HTR-8/SVneo (cell line): ENCODE measurements at regions not wholly inside any gene's neighbourhood (a gene's known extent, or its start where the extent isn't known, plus 50 kb on each side); places are given as distances from the start of the nearest gene placed in this dataset.

Experiments
- DNase-seq: peaks from one replicate; pipeline ENCODE4 v3.0.0; 2011; ENCODE audit warnings: low spot score, mixed read lengths; ENCODE audit not compliant: insufficient read length
- FAIRE-seq: peaks from 2 replicates; lab custom pipeline; 2011; peaks lifted over from hg19 to GRCh38; lab: Jason Lieb, UNC

DNA sequence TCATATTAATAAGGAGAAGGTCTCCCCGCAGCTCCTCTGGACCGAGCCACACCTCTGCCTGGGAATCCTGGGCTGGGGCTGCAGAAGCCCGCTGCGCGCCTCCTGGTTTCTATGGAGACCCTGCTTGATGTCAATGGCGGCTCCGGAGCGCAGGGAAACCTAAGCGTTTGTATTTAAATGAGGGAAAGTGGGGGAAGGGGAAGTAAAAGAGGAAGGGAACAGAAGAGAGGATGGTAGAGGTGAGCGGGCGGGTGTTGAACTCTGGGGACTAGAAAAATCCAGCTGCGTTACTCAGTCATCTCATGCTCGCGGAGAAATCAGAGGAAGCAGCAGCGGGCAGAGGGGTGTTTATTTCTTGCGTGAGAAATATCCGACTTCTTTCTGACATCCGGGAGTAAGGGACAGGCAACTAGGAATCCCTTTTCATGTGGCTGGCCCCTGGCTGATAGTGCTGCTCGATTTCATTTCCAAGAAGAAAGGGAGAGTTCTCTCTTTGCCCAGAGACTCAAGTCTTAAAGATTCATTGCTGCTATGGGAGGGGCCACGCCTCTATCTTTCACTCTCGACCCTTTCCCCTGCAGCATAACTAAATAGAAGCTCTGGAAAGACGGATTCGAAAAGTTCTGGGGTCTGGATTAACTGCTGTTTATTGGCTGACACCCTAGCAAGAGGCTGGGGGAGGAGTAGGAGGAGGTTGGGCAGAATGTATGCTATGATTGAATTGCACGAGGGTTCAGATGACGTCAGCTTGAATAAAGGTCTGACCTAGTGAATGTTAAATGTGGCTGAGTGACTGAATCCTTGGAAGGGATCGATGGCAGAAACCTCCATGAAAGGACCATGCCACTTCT, 110.5 kb upstream of the GAP43 start:
- FAIRE-seq, result no peak
- no peak for DNase-seq

GRCh38 chr3:115513416-115513800, 109.9 kb upstream of the GAP43 start:
- FAIRE-seq, result no peak
- no peak for DNase-seq

GRCh38 chr3:115517457-115518050, 105.8 kb upstream of the GAP43 start:
- DNase-seq (no peak), FAIRE-seq (no peak)

DNA sequence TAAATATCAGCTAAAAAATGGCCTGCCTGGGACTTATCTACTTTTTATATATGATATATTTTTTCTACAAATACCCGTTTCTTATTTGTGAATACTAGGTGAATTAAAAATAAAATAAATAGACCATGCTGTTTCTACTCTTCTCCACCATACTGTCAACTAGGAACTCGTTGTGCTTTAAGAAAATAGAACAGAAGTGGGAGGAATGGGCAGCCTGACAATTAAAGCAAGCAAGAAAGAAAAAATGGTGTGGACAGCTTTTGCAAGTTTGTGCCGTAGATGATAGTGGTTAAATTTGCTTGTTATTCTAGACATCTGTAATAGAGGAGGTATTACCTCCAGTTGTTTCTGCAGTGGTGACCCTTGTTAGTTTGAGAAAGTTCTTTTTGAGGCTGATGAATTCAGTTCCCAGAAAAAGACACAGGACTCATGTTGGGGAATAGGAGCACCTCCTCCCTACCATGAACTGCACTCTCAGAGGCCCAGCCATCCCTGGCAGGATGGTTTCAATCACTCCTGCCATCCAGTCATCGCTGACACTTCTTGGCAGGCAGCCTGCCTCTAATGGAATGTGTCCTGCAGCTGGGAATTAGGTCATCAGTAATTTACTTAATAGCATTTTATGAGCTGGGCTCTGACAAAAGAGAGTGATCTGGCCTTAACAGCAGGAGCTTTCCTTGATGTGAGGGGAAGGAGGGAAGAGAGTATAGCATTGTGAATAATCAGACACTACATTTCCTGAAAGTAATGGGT, 105.0 kb upstream of the GAP43 start:
- no peak for FAIRE-seq
- DNase-seq, result peak; percentile 10

GRCh38 chr3:115520241-115520640, 103.1 kb upstream of the GAP43 start:
- DNase-seq, result no peak
- no peak for FAIRE-seq

DNA sequence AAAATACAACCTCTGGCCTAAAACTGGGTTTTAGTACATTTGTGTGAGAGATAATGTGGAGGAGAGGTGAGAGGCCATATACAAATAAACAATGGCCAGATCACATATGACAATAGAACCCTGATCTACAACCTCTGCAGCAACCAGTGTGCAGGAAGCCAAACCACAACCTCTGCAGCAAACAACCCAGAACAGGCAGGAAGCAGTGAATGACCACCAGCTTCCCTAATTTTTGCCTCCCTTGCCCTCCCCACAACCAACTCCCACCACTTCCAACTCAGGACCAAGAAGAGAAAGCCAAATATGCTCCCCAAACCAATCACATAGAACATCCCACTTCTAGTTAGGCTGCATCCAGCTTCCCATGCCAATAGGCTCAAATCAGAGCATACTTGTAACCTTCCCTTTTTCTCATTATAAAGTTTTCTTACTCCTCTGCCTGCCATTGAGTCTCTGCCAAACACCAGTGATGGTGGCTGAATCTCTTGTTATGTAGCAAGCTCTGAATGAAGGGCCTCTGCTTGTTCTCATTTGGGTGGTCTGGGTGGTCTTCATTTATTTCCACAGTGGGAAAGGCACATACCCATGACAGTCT, 102.6 kb upstream of the GAP43 start:
- no peak for FAIRE-seq
- no peak for DNase-seq

GRCh38 chr3:115523458-115523857, 99.9 kb upstream of the GAP43 start:
- DNase-seq (no peak), FAIRE-seq (no peak)

DNA sequence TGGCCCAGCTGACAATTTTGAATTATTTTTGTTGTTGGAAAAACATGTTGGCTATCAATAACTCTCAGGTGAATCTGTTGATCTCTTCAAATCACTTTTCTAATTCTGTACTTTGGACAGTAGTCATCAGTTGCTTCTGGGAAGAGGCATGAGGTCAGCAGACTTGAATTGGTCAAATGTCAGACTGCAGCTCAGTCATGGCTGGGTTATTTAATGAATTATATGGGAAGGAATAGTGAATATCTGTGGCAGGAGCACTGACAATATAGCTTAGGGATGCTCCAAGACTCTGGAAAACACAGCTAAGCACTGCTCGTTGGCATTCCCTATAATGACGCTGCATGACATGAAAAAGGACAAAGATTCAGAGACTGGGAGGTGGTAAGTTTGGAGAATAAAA, 98.8 kb upstream of the GAP43 start:
- no peak for DNase-seq
- no peak for FAIRE-seq

GRCh38 chr3:115525731-115526130, 97.6 kb upstream of the GAP43 start:
- DNase-seq (no peak), FAIRE-seq (no peak)

- no peak for DNase-seq
- FAIRE-seq, result no peak
Observed at GRCh38 chr3:115533218-115533617, 90.1 kb upstream of the GAP43 start.

- DNase-seq (no peak), FAIRE-seq (no peak)
Observed at GRCh38 chr3:115536171-115536570, 87.1 kb upstream of the GAP43 start.

GRCh38 chr3:115537669-115538068, 85.6 kb upstream of the GAP43 start:
- FAIRE-seq, result no peak
- DNase-seq, result no peak

DNA sequence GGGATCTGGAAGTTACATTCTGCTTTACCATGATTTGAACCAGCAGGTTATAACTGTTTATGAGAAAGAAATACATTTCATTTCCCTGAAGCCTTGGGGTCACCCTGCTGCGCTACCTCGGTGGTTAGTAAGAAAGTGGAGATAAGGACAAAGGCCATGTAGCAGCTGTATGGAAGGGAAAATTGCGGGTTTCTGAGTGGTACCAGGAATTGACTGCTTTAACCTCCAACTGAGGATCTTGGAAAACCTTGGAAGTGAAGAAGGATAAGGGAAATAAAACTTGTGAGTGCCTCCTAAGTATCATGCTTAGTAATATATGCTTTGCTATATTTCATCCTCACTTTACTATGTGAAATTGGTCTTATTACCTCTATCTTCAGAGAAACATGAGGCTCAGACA, 76.1 kb upstream of the GAP43 start:
- DNase-seq (no peak), FAIRE-seq (no peak)

DNA sequence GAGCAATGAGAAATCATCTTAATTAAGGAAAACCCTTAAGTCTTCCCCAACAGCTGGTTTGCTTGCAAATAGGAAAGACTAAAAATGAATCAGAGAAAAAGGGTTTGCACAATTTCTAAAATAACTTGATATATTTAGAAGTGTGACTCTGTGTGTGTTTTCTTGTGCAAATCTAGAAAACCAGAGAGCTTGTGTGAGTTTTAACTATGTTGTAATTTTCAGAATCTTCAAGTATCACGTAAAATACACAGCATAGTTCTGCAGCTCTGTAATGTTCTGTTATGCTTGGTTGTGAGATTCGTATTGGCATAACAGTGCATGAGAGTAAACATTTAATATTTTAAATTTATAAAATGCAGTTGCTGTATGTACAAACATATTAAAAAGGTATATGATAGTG, 74.7 kb upstream of the GAP43 start:
- no peak for FAIRE-seq

GRCh38 chr3:115549071-115549470, 74.2 kb upstream of the GAP43 start:
- DNase-seq (no peak), FAIRE-seq (no peak)

More for the DNA sequence above, 74.7 kb upstream of the GAP43 start:
- DNase-seq, result no peak

DNA sequence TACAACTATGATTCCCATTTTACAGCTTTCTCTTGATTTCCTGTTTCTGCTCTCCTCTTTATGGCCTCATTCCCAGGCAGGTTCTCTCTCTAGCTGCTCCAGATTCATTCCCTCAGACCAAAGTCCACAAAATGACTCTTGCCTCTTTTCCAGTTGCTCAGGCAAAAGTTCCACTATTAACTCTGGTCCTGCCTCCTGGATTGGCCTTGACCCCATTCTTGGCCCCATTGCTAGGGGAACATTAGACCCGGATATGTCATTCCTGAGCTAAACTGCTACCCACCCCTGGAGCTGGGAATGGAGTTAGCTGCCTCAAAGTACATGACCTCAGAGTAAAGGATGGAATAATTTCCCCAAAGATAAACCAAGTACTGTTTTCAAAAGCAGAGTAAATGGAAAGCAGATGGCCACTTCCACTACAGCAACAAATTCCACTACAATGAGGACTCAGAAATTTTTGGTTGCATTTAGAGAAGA, 73.0 kb upstream of the GAP43 start:
- FAIRE-seq (no peak), DNase-seq (no peak)

DNA sequence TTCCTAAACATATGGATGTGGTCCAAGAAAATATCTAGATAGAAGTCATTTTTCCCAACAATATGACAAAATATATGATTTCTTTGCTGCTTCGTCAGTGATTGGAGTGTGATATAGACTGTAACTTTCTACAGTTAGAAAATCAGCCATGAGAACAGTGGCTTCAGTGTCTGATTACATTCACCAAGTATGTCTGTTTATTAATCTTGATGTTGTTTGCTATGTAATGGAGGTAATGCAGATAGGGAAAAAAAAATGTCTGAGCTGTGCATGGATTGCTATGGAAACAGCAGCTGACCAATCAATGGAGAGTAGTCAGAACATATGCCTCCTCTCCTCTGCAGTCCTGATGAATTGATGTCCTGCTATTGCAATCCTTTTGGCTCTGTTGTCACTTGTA, 72.3 kb upstream of the GAP43 start:
- no peak for DNase-seq
- FAIRE-seq, result no peak

- no peak for FAIRE-seq
Observed at GRCh38 chr3:115552007-115552406, 71.3 kb upstream of the GAP43 start.

DNA sequence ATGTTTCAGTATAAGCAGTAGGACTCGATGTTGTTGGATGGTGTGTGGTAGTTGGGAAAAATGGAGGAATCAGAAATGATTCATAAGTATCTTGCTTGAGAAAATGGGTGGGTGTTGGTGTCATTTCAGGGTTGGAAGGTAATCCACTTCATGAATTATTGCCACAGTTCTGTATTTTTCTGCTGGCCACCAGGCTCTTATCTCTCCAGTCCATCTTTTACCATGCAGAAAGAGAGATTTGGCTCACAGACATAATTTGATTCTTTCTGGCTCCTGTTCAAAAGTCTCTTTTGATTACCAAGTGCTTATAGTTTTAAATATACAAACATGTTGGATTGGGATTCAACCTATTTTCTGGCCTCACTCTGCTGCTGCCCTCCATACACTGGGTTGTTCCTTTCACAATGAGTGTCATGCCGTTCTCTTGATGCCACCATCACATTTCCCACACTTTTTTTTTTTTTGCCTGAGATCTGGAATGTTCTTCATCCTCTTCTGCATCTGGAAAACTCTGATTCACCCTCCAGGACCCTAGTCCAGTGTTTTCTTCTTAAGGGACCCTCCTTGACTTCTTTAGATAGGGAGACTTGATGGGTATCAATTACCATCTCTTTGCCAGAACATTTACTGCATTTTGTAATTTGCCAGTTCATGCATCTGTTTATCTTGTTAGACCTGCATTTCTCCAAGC, 69.4 kb upstream of the GAP43 start:
- FAIRE-seq, result no peak

More at GRCh38 chr3:115552007-115552406, 71.3 kb upstream of the GAP43 start:
- DNase-seq, result no peak

GRCh38 chr3:115554487-115554807, 68.9 kb upstream of the GAP43 start:
- no peak for FAIRE-seq
- no peak for DNase-seq

More for the DNA sequence above, 69.4 kb upstream of the GAP43 start:
- no peak for DNase-seq
